ENCODE measurements at regions not wholly inside any gene's neighbourhood (a gene's known extent, or its start where the extent isn't known, plus 50 kb on each side); places are given as distances from the start of the nearest gene placed in this dataset.

GRCh38 chr14:28482251-28483040, 284.1 kb upstream of the FOXG1 start:
- H3K27me3 ChIP-seq: no peaks in the 10 kb centered on the region

GRCh38 chr14:28483506-28483905, 283.1 kb upstream of the FOXG1 start:
- no peak for DNase-seq
- Histone ChIP-seq H3K27me3 (no peaks in the 10 kb centered on the region), H3K9me3 (no peaks in the 10 kb centered on the region), H3K4me3 (no peak overlapping the region), H3K36me3 (no peaks in the 10 kb centered on the region)

More at GRCh38 chr14:28482251-28483040, 284.1 kb upstream of the FOXG1 start:
- Histone ChIP-seq H3K4me3 (no peak overlapping the region), H3K9me3 (no peaks in the 10 kb centered on the region), H3K36me3 (no peaks in the 10 kb centered on the region)
- no peak for DNase-seq

- Histone ChIP-seq H3K4me3 (no peak overlapping the region), H3K9me3 (no peaks in the 10 kb centered on the region), H3K36me3 (no peaks in the 10 kb centered on the region), H3K27me3 (no peaks in the 10 kb centered on the region)
- DNase-seq: no peak
These were observed 277.9 kb upstream of the FOXG1 start for GRCh38 chr14:28488684-28489083.

- Histone ChIP-seq H3K4me3 (no peak overlapping the region), H3K27me3 (no peaks in the 10 kb centered on the region), H3K36me3 (no peaks in the 10 kb centered on the region), H3K9me3 (no peaks in the 10 kb centered on the region)
- DNase-seq: no peak
These were observed 273.1 kb upstream of the FOXG1 start for GRCh38 chr14:28493516-28493915.

GRCh38 chr14:28494196-28494595, 272.4 kb upstream of the FOXG1 start:
- no peak for DNase-seq
- no peaks in the 10 kb centered on the region for H3K36me3 ChIP-seq
- H3K9me3 ChIP-seq: no peaks in the 10 kb centered on the region
- H3K27me3 ChIP-seq: no peaks in the 10 kb centered on the region
- H3K4me3 ChIP-seq: no peak overlapping the region

GRCh38 chr14:28496364-28496763, 270.2 kb upstream of the FOXG1 start:
- Histone ChIP-seq H3K36me3 (no peaks in the 10 kb centered on the region), H3K4me3 (no peak overlapping the region), H3K9me3 (no peaks in the 10 kb centered on the region), H3K27me3 (no peaks in the 10 kb centered on the region)
- DNase-seq: no peak

GRCh38 chr14:28502517-28502916, 264.1 kb upstream of the FOXG1 start:
- no peak for DNase-seq
- H3K27me3 ChIP-seq: no peaks in the 10 kb centered on the region
- H3K36me3 ChIP-seq: no peaks in the 10 kb centered on the region
- H3K9me3 ChIP-seq: no peaks in the 10 kb centered on the region
- H3K4me3 ChIP-seq: no peak overlapping the region

- H3K27me3 ChIP-seq: no peaks in the 10 kb centered on the region
- DNase-seq: peak; percentile 17
These were observed 251.0 kb upstream of the FOXG1 start for GRCh38 chr14:28515571-28515970.

GRCh38 chr14:28536889-28537288, 229.7 kb upstream of the FOXG1 start:
- no peaks in the 10 kb centered on the region for H3K27me3 ChIP-seq
- H3K4me3 ChIP-seq: no peak overlapping the region
- no peak for DNase-seq
- H3K36me3 ChIP-seq: no peaks in the 10 kb centered on the region
- no peaks in the 10 kb centered on the region for H3K9me3 ChIP-seq

More at GRCh38 chr14:28515571-28515970, 251.0 kb upstream of the FOXG1 start:
- H3K9me3 ChIP-seq: no peaks in the 10 kb centered on the region
- no peak overlapping the region for H3K4me3 ChIP-seq
- H3K36me3 ChIP-seq: no peaks in the 10 kb centered on the region

GRCh38 chr14:28542040-28542439, 224.5 kb upstream of the FOXG1 start:
- DNase-seq: no peak
- no peaks in the 10 kb centered on the region for H3K36me3 ChIP-seq
- no peaks in the 10 kb centered on the region for H3K9me3 ChIP-seq
- H3K27me3 ChIP-seq: no peaks in the 10 kb centered on the region
- no peak overlapping the region for H3K4me3 ChIP-seq

- DNase-seq: no peak
- H3K4me3 ChIP-seq: no peak overlapping the region
These were observed 201.2 kb upstream of the FOXG1 start for GRCh38 chr14:28565345-28565744.

GRCh38 chr14:28570391-28570790, 196.2 kb upstream of the FOXG1 start:
- no peaks in the 10 kb centered on the region for H3K9me3 ChIP-seq
- no peaks in the 10 kb centered on the region for H3K27me3 ChIP-seq
- no peaks in the 10 kb centered on the region for H3K36me3 ChIP-seq
- H3K4me3 ChIP-seq: no peak overlapping the region
- DNase-seq: no peak

More at GRCh38 chr14:28565345-28565744, 201.2 kb upstream of the FOXG1 start:
- Histone ChIP-seq H3K27me3 (no peaks in the 10 kb centered on the region), H3K9me3 (no peaks in the 10 kb centered on the region), H3K36me3 (no peaks in the 10 kb centered on the region)

GRCh38 chr14:28571636-28572035, 195.0 kb upstream of the FOXG1 start:
- no peak overlapping the region for H3K4me3 ChIP-seq
- no peaks in the 10 kb centered on the region for H3K9me3 ChIP-seq
- no peaks in the 10 kb centered on the region for H3K36me3 ChIP-seq
- no peaks in the 10 kb centered on the region for H3K27me3 ChIP-seq
- no peak for DNase-seq

GRCh38 chr14:28576523-28576922, 190.1 kb upstream of the FOXG1 start:
- Histone ChIP-seq H3K4me3 (no peak overlapping the region), H3K36me3 (no peaks in the 10 kb centered on the region), H3K9me3 (no peaks in the 10 kb centered on the region), H3K27me3 (no peaks in the 10 kb centered on the region)
- no peak for DNase-seq

- Histone ChIP-seq H3K4me3 (no peak overlapping the region), H3K36me3 (no peaks in the 10 kb centered on the region), H3K9me3 (no peaks in the 10 kb centered on the region), H3K27me3 (no peaks in the 10 kb centered on the region)
- DNase-seq: no peak
These were observed 189.4 kb upstream of the FOXG1 start for GRCh38 chr14:28577187-28577586.

GRCh38 chr14:28577711-28578131, 188.9 kb upstream of the FOXG1 start:
- Histone ChIP-seq H3K27me3 (no peaks in the 10 kb centered on the region), H3K4me3 (peak overlapping the region; percentile 36), H3K9me3 (no peaks in the 10 kb centered on the region), H3K36me3 (no peaks in the 10 kb centered on the region)
- peak; percentile 20 for DNase-seq

- H3K27me3 ChIP-seq: no peaks in the 10 kb centered on the region
- H3K9me3 ChIP-seq: no peaks in the 10 kb centered on the region
- DNase-seq: no peak
- no peak overlapping the region for H3K4me3 ChIP-seq
- no peaks in the 10 kb centered on the region for H3K36me3 ChIP-seq
These were observed 181.6 kb upstream of the FOXG1 start for GRCh38 chr14:28584951-28585350.

- no peaks in the 10 kb centered on the region for H3K9me3 ChIP-seq
These were observed 176.8 kb upstream of the FOXG1 start for GRCh38 chr14:28589792-28590191.

More at GRCh38 chr14:28589792-28590191, 176.8 kb upstream of the FOXG1 start:
- Histone ChIP-seq H3K36me3 (no peaks in the 10 kb centered on the region), H3K27me3 (no peaks in the 10 kb centered on the region), H3K4me3 (no peak overlapping the region)
- no peak for DNase-seq

All from MG63 (cell line).